GM18507 (cell line): ENCODE measurements at regions not wholly inside any gene's neighbourhood (a gene's known extent, or its start where the extent isn't known, plus 50 kb on each side); places are given as distances from the start of the nearest gene placed in this dataset.
"Not testable (repeated sequence)": the region's sequence is repeated elsewhere in the genome, so short reads cannot be mapped to it uniquely, and the experiment has no call there.

Experiments used
- DNase-seq: peaks from one replicate; pipeline ENCODE4 v3.0.0; 2011; ENCODE audit warnings: low read depth; ENCODE audit not compliant: insufficient read length; ENCODE audit errors: extremely low spot score
- FAIRE-seq: peaks from 2 replicates; lab custom pipeline; 2011; peaks lifted over from hg19 to GRCh38; lab: Jason Lieb, UNC

DNA sequence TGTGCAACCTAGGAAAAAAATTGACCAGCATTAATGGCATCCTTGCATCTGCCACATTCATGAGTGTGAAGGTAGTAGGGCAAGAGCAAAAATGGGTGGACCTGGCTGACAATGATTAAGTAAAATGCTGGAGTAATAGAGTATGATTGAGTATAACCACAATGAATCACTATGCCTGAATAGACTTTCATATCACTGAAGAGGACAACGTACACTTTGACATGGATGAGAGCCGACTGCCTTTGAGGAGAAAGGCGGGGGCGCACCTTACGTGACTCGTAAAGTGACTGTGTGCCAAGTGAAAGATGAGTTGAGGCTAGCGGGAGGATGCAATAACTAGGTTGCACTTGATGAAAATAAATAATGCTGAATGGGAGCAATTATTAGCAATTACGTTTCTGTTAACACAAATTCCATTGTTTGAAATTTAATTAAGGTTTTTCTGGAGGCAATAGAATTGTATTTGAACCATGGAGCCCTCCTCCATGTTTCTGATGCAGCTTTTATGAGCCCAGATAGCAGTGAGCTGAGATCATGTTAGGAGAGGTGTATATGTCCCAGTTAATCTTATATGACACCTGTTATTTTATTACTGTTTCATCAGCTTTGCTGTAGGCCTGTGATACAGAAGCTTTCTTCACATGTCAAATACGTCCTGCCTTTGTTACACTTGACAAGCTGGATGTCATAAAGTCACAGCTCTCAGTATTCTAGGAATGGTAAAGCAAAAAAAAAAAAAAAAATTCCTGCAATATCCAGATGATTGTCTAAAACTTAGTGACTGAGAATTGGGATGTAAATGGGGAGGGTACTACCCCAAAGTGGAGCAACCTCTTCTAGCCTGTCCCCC, 596.5 kb downstream of the NXPH1 start:
- DNase-seq (no peak), FAIRE-seq (no peak)

DNA sequence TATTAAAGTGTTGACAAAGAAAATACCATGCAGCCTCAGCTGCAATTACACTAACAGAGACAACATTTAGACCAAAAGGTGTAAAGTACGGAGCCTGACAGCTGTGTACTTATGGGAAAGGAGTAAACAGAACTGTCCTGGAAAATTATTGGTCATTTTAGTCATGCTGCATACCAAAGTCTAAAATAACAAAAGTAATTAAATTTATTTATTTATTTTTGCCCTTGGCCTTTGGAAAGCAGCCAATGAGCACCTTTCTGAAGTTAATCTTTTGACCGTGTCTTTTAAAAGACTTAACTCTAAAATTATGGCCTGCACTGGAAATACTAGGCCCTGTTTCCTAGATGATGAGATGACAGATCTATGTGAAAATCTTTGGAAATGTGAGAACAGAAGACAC, 597.6 kb downstream of the NXPH1 start:
- FAIRE-seq, result no peak
- DNase-seq, result no peak

GRCh38 chr7:9031386-9031785, 598.0 kb downstream of the NXPH1 start:
- FAIRE-seq (no peak), DNase-seq (no peak)

DNA sequence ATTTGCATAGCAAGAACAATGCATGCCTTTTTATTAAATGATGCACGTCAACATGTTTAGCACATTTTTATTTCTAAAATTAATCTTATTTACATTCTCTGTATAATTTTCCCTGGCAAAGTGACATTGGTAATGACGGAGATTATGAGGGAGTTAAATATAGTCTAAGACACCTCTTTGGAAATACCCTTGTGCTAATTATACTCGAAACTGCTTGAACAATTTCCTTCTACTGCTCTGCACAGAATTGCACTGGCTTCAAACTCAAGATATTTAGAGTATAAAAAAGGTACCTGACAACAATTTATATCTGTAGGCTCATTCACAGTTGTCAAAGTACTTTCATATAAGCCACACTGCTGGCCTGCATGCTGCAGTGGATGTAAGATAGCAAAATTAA, 602.7 kb downstream of the NXPH1 start:
- FAIRE-seq (no peak), DNase-seq (no peak)

GRCh38 chr7:9071160-9071762, 637.9 kb downstream of the NXPH1 start:
- DNase-seq, result no peak
- no peak for FAIRE-seq

DNA sequence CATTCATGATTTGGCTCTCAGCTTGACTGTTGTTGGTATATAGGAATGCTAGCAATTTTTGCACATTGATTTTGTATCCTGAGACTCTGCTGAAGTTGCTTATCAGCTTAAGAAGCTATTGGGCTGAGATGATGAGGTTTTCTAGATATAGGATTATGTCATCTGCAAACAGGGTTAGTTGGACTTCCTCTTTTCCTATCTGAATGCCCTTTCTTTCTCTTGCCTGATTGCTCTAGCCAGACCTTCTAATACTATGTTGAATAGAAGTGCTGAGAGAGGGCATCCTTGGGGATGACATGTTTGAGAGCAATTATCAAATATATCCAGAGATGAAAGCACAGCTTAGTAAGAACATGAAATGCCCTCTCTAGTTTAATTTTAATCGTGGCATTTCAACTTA, 642.4 kb downstream of the NXPH1 start:
- not testable (repeated sequence) for FAIRE-seq, DNase-seq

DNA sequence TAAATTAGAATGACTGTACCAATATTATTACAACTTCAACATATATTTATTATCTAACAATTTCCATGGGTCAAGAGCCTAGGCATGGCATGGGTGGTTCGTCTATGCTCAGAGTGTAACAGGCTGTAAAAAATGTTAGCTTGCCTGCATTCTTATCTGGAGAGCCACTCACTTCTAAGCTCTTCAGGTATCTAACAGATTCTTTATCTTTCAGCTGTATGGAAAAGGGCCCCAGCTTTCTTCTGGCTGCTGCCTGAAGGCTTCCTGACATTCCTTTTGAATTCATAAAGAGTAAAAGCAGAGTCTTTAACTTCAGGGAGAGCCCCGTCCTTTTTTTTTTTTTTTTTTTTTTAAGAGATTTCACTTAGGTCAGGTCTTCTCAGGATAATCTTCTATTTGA, 648.8 kb downstream of the NXPH1 start:
- DNase-seq (no peak), FAIRE-seq (no peak)

DNA sequence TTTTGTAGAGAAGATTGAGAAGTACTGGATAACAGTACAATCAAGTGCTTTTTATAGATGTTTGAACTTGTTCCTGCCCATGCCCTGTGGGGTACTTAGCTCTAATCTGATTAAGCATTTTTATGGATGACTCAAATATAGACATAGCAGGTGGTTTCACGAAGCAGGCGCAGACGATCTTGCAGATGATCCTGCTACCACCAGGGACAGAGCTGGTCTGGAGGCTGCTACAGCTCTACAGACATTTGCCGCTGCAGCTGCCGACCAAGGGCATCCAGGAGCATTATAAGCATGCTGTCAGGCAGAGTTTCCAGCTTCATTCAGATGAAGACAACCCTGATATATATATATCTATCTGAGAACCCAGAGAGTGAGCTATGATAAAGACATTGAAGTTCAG, 650.4 kb downstream of the NXPH1 start:
- FAIRE-seq (no peak), DNase-seq (no peak)

DNA sequence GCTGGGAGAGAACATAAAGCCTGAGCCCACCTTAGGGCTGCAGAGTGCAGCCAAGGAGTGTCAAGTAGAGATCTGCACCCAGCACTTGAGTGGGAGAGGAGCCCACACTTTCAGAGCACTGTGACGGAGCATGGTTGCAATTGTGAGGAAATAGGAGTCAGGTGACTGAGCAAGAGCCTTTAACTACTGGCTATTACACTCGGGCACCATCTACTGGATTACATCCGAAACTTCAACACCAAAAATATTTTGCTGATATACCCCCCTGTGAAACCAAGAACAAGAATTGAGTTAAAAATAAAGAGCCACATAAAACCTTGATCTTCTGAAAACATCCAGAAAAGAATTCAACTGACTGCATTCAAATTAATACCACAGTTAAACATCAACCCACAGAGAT, 657.9 kb downstream of the NXPH1 start:
- FAIRE-seq (no peak), DNase-seq (no peak)

DNA sequence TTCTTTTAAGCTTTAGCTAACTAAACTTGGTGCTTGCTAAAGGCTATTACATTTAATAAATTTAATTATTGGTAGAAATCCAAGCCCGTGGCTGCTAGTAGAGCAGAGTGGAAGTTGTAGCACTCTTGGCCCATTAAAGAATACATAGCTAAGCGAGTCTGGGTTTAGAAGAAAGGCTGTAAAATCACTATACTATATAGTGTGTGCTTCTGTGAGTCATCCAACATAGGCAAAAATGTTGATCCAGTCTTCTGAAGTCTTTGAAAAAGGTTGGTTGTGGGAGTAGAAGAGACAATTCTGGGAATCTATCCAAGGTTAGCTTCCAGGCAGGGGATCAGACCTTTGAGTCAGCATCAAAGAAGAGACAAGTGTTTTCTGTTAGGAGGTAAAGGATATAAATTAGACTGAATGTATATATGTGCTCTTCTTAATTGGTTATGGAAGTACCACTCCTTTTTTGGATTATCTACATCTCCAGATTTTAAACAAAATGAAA, 664.2 kb downstream of the NXPH1 start:
- DNase-seq, result no peak

DNA sequence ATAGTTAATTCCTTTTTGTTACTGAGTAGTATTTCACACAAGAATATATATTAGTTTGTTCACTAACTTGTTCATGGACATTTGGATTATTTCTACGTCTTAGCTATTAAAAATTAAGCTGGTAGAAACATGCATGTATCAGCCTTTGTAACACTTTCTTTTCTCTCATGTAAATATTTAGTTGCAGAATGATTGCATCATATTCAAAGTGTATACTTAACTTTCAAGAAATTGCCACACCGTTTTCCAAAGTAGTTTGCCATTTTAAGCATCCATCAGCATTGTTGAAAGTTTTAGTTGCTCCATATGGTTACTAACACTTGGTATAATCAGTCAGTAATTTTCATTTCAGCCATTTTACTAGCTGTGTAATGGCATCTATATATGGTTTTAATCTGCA, 666.9 kb downstream of the NXPH1 start:
- no peak for DNase-seq
- FAIRE-seq, result no peak

More for the DNA sequence above, 664.2 kb downstream of the NXPH1 start:
- FAIRE-seq, result no peak

DNA sequence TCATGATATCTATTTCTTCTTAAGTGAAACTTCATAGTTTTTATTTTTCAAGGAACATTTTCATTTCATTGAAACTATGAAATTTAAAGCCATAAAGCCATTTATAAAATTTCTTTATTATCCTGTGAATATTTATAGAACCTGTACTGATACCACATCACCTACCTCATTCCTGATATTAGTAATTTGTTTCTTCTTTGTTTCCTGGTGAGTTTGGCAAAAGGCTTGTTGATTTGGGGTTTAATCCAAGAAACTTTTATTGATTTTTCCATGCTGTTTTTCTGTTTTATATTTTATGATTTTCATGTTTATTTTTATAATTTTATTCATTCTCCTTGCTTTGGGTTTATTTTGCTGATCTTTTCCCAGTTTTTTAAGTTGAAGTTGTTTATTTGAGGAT, 669.4 kb downstream of the NXPH1 start:
- DNase-seq (no peak), FAIRE-seq (no peak)

GRCh38 chr7:9106747-9107146, 673.3 kb downstream of the NXPH1 start:
- DNase-seq (no peak), FAIRE-seq (no peak)

DNA sequence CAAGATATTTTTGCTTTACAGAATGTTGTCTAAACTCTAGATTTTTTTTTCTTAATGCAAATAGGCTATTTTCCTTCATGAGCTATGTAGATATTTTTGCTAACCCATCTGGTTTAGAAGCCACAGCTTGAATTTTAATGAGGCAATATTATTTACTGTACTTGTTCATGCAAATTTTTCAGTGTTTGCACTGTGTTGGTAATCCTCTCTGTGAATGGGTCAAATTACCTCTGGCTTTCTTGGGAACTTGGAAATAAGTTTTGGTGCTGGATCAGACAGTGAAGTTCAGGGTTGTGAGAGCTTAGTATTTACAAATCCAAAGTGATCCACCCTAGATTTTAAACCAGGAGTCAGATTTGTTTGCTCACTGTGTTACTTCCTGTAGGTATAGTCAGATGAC, 686.9 kb downstream of the NXPH1 start:
- DNase-seq, result no peak
- FAIRE-seq, result no peak

DNA sequence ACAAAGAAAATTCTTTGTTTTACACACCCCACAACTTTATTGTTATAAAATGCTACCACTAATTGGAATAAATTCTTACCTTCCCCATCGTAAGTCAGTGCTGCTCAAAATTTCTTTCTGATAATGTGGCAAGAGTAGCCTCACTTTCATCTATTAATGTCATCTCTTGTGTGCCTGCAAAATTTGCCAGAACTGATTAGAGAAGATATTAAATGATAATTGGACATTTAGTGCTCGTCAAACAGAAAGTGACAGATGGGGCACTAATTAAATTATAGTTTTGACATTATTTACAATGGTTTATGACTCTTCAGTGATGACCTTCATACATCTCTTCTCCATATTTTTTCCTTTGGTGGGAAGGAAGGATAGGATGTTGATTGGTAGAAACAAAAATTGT, 690.9 kb downstream of the NXPH1 start:
- DNase-seq (no peak), FAIRE-seq (no peak)

DNA sequence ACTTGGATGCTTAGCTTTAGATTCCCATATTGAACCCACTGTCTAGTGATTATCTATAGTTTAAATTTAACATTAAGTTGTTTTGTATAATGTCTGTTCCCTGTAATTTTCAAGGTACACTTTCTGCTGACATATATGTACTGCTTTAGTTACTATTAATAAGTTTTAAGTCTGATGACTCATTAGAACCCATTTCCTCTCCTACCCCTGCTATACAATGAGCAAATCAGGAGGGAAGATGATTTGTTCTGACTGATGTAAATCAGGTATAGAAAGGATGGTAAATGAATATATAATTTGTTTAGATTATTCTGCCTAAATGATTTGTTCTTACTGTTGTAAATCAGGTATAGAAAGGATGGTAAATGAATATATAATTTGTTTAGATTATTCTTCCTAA, 691.8 kb downstream of the NXPH1 start:
- FAIRE-seq, result no peak
- DNase-seq, result no peak

GRCh38 chr7:9127901-9128300, 694.5 kb downstream of the NXPH1 start:
- DNase-seq (no peak), FAIRE-seq (no peak)

DNA sequence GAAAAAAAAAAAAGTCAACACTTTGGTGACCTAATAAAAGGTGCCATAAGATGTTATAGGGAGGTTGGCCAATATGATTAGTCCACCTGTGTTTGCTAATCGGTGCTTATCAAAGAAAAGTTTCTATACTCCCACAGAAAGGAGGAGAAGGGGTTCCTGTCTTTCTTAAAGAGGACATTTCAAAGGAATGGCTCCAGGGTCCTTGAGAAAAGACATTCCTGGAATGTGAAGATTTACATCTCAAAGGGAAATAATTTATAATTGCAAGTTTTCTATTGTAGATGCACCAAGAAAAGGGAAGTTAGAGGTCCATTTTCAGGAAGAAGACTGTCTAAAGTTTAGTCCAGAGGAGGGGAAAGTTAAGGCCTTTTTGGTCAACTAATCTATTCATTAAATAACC, 715.3 kb downstream of the NXPH1 start:
- no peak for FAIRE-seq
- no peak for DNase-seq

DNA sequence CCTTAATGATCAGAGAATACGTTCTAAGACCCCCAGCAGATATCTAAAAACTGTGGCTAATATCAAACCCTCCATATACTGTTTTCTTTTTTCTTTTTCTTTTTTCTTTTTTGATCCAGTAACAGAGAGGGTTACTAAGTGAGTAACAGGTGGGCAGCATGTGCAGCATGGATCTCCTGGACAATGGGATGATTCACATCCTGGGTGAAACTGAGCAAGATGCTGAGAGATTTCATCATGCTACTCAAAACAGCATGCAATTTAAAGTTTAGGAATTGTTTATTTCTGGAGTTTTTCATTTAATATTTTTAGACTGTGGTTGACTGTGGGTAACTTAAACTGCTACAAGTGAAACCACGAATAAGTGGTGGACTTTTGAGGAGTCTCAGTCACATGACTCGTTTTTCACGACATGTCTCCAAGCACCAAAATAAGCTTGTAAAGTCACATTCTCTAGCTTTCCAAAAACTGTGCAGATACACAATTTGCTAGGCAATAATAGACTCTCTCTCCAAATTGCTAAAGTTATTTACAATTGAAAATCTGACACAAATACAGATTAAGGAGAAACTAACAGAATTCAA, 716.2 kb downstream of the NXPH1 start:
- no peak for DNase-seq
- FAIRE-seq, result no peak

- not testable (repeated sequence) for FAIRE-seq, DNase-seq
These were observed 730.3 kb downstream of the NXPH1 start for GRCh38 chr7:9163691-9164090.

DNA sequence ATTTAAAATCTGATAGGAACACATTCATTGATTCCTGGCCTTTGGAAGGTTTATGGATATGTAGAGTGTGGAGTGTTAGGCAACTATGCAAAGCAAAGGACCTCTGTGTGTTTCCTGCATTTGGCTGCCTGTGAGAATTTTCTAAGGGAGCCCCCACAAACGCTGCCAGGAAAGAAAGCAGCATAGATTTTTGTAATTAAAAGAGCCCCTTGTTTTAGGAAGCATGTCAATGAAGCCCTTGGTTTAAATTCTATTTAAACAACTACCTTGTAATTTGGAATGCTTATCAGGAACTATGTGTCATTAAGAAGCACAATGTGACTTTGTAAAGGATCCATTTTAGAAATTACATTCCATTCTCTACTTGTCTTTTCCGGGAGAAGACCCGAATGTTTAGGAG, 742.5 kb downstream of the NXPH1 start:
- DNase-seq, result no peak
- no peak for FAIRE-seq
